Stomach smooth muscle (tissue), 2 donors: ENCODE measurements at regions not wholly inside any gene's neighbourhood (a gene's known extent, or its start where the extent isn't known, plus 50 kb on each side); places are given as distances from the start of the nearest gene placed in this dataset.

Experiments used
- H3K27ac ChIP-seq: one replicate; pipeline ENCODE4 v1.7.0; 2013; ENCODE audit warnings: mild to moderate bottlenecking, low read length, inconsistent platforms
- H3K27me3 ChIP-seq, 2 donors: one replicate each; pipeline ENCODE4 v1.7.0; 2013; ENCODE audit warnings: low read length in 2 of 2; ENCODE audit not compliant: insufficient read depth in 2 of 2, control insufficient read depth in 1 of 2
- H3K36me3 ChIP-seq, 2 donors: one replicate each; pipeline ENCODE4 v1.7.0; 2013; ENCODE audit warnings: low read length in 2 of 2; ENCODE audit not compliant: control insufficient read depth in 2 of 2, insufficient read depth in 2 of 2
- H3K4me1 ChIP-seq: one replicate; pipeline ENCODE4 v1.7.0; 2013; ENCODE audit warnings: low read length; ENCODE audit not compliant: control insufficient read depth, insufficient read depth
- H3K4me3 ChIP-seq, 2 donors: one replicate each; pipeline ENCODE4 v1.7.0; 2013; ENCODE audit warnings: low read length in 2 of 2
- H3K9ac ChIP-seq, 2 donors: one replicate each; pipeline ENCODE4 v1.7.0; 2013; ENCODE audit warnings: low read length in 2 of 2, mild to moderate bottlenecking in 1 of 2
- H3K9me3 ChIP-seq, 2 donors: one replicate each; pipeline ENCODE4 v1.7.0; 2013; ENCODE audit warnings: low read length in 2 of 2; ENCODE audit not compliant: control insufficient read depth in 2 of 2
- donor health status: healthy.
- donor health status: Pancreatic carcinoma.

GRCh38 chr16:85454171-85454872 is 158.8 kb upstream of the GSE1 start:
- no peak overlapping the region for H3K9ac ChIP-seq
- no peaks in the 10 kb centered on the region for H3K9me3 ChIP-seq
- no peaks in the 10 kb centered on the region for H3K27me3 ChIP-seq
- no peaks in the 10 kb centered on the region for H3K36me3 ChIP-seq
- no peak overlapping the region for H3K27ac ChIP-seq
- H3K4me3 ChIP-seq, result no peak overlapping the region
- peaks cover 15% of the 10 kb centered on the region for H3K4me1 ChIP-seq

DNA sequence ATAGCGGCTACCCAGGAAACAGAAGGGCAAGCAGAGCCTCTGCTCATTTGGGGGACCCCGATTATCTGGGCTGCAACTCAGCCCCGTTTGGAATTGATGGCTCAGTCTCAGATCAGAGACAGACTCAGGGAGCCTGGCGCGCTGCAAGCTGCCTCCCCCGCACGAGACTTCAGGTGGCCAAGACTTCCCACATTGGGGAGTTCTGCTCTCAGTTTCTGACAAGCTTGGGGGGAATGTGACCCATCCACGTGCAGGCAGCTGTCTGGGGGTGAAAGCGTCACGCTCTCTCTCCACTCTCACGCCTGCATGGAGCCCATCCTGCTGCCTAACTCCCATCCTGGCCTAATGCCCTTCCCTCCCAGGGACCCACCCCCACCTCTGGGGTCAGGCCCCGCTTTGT is 157.6 kb upstream of the GSE1 start:
- Histone ChIP-seq H3K27ac (no peak overlapping the region), H3K36me3 (no peaks in the 10 kb centered on the region), H3K4me3 (no peak overlapping the region), H3K9ac (no peak overlapping the region), H3K9me3 (no peaks in the 10 kb centered on the region), H3K4me1 (peaks cover 27% of the 10 kb centered on the region), H3K27me3 (no peaks in the 10 kb centered on the region)

GRCh38 chr16:85457366-85457765 is 155.8 kb upstream of the GSE1 start:
- no peaks in the 10 kb centered on the region for H3K36me3 ChIP-seq
- no peak overlapping the region for H3K9ac ChIP-seq
- H3K27me3 ChIP-seq, result no peaks in the 10 kb centered on the region
- H3K4me1 ChIP-seq, result peaks cover 45% of the 10 kb centered on the region
- H3K27ac ChIP-seq, result no peak overlapping the region
- H3K4me3 ChIP-seq, result no peak overlapping the region
- H3K9me3 ChIP-seq, result no peaks in the 10 kb centered on the region

DNA sequence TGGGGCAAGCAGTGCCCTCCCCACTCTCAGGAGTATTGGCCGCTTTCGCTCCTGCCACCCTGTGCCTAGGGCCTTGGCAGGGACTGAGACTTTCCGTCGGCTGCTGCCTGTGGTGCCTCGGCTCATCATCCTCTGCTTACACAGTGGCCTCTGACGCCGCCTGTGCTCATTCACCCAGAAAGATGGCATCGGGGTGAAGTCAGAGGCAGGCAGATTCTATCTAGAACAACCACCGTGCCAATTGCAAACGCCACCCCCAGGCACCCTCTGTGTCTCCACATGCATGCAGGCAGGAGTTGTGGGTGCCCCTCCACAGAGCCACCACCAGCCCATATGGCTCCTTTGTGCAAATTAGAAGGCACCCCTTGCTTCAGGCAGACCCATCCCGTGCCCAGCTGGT is 154.2 kb upstream of the GSE1 start:
- peak overlapping the region; percentile 62 for H3K27ac ChIP-seq
- H3K9ac ChIP-seq, result no peak overlapping the region
- no peaks in the 10 kb centered on the region for H3K9me3 ChIP-seq
- H3K27me3 ChIP-seq, result peaks cover 0 to 2% of the 10 kb centered on the region in 2 donors
- H3K4me3 ChIP-seq, result no peak overlapping the region
- peaks cover 51% of the 10 kb centered on the region for H3K4me1 ChIP-seq
- H3K36me3 ChIP-seq, result no peaks in the 10 kb centered on the region

DNA sequence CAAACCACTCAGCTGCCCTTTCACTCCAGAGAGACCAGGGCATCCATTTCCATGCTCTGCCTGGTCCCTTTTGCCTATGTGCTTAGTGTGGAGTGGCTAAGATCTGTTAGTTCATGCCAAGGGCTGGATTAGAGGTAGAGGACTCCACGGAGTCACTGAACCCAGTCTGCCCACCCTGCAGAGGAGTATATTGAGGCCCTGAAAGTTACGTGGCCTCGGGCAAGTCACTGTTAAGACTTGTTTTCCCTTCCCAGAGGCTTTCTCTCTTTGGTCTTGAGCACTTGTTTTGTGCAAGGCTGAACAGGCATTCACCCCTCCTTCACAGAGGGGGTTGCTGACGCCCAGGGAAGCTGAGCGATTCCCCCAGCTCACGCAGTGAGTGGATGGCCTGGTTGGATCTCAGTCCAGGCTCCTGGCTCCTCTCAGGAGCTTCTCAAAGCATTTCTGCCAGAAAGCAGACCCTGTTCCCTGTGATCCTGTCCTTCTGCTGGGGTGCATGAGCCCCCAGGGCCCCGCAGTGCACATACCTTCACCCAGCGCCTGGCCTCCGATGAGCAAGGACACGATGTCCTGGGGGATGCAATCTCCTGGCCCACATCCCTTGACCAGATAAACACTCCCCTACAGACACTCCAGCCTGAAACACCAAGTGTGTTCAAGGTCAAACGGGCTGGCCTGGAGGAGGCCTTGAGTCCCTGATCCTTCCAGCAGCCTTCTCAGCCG is 153.4 kb upstream of the GSE1 start:
- Histone ChIP-seq H3K36me3 (no peaks in the 10 kb centered on the region), H3K4me1 (peaks cover 51% of the 10 kb centered on the region), H3K9ac (peak overlapping the region in 1 of 2 donors; percentile 29), H3K9me3 (no peaks in the 10 kb centered on the region), H3K27ac (peak overlapping the region; percentile 62), H3K4me3 (no peak overlapping the region), H3K27me3 (peaks cover 0 to 3% of the 10 kb centered on the region in 2 donors)

GRCh38 chr16:85460252-85461021 is 152.7 kb upstream of the GSE1 start:
- H3K27ac ChIP-seq, result peak overlapping the region; percentile 62
- H3K36me3 ChIP-seq, result no peaks in the 10 kb centered on the region
- peak overlapping the region in 1 of 2 donors; percentile 42 for H3K9ac ChIP-seq
- peaks cover 51% of the 10 kb centered on the region for H3K4me1 ChIP-seq
- H3K4me3 ChIP-seq, result peak overlapping the region in 1 of 2 donors; percentile 35
- H3K9me3 ChIP-seq, result no peaks in the 10 kb centered on the region
- peaks cover 0 to 3% of the 10 kb centered on the region in 2 donors for H3K27me3 ChIP-seq

GRCh38 chr16:85461022-85461813 is 151.9 kb upstream of the GSE1 start:
- Histone ChIP-seq H3K4me3 (peak overlapping the region; percentile 35 to 60), H3K9ac (peak overlapping the region in 1 of 2 donors; percentile 42), H3K4me1 (peaks cover 51% of the 10 kb centered on the region)

GRCh38 chr16:85461814-85462713 is 151.1 kb upstream of the GSE1 start:
- H3K9ac ChIP-seq, result peak overlapping the region in 1 of 2 donors; percentile 26
- peak overlapping the region; percentile 60 to 70 for H3K4me3 ChIP-seq
- peaks cover 0 to 3% of the 10 kb centered on the region in 2 donors for H3K27me3 ChIP-seq
- H3K27ac ChIP-seq, result no peak overlapping the region
- no peaks in the 10 kb centered on the region for H3K36me3 ChIP-seq
- no peaks in the 10 kb centered on the region for H3K9me3 ChIP-seq
- H3K4me1 ChIP-seq, result peaks cover 51% of the 10 kb centered on the region

More at GRCh38 chr16:85461022-85461813, 151.9 kb upstream of the GSE1 start:
- no peaks in the 10 kb centered on the region for H3K36me3 ChIP-seq
- no peaks in the 10 kb centered on the region for H3K9me3 ChIP-seq
- peak overlapping the region; percentile 62 for H3K27ac ChIP-seq
- H3K27me3 ChIP-seq, result peaks cover 0 to 3% of the 10 kb centered on the region in 2 donors

DNA sequence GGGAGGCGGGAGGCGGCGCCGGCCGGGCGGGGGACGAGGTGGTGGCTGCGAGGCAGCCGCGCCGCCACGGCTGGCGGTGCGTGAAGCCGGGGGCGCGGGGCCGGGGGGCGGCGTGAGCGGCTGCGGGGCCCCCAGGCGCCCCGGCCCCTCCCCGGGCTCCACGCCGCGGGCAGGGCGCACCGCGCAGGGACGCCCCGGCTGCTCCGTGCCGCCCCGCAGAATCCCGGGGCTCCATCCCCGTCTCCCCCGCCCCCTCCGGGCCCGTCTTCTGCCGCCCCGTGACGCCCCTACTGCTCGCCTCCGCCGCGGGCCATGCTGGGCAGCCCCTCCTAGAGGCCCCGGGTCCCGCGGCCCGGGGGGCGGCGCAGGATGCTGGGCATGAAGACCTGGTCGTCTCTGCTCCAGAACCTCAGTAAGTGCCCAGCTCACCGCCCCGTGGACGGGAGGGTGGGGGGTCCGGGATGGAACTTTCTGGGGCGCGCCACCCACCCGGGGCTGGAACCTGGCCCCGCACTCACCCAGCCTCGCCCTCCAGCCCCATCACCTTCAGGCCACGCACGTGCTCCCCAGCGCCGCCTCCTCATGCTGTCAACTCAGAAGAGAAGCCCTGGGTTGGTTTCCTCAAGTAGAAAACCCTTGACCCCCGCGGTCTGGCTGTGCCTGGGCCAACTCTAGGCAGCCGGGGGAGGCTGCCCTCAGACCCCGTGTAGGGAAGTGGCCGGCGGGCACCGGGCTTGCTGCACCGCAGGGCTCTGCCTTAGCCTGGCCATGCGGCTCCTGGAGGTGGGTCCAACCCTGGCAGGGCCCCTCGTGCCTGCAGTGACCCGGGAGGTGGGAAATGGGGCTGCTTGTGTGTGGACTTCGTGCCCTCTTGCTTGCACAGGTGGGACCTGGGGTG is 150.2 kb upstream of the GSE1 start:
- no peak overlapping the region for H3K27ac ChIP-seq
- no peak overlapping the region for H3K9ac ChIP-seq
- peaks cover 51% of the 10 kb centered on the region for H3K4me1 ChIP-seq
- peak overlapping the region in 1 of 2 donors; percentile 58 for H3K4me3 ChIP-seq
- H3K9me3 ChIP-seq, result no peaks in the 10 kb centered on the region
- no peaks in the 10 kb centered on the region for H3K36me3 ChIP-seq
- H3K27me3 ChIP-seq, result peaks cover 0 to 3% of the 10 kb centered on the region in 2 donors
